Mesenchymal stem cell (in vitro differentiated cells and primary cell): ENCODE measurements at regions not wholly inside any gene's neighbourhood (a gene's known extent, or its start where the extent isn't known, plus 50 kb on each side); places are given as distances from the start of the nearest gene placed in this dataset.

Source experiments
- DNase-seq: peaks from one replicate; pipeline ENCODE4 v3.0.0-alpha.2; 2013
- H2AFZ ChIP-seq: one replicate; pipeline ENCODE4 v1.6.1; 2013; ENCODE audit warnings: low read depth, mild to moderate bottlenecking, control low read depth, inconsistent platforms, low read length, moderate library complexity
- H2AK5ac ChIP-seq: 2 replicates; pipeline ENCODE4 v1.6.1; 2013; ENCODE audit warnings: low read length, moderate library complexity, mild to moderate bottlenecking, inconsistent platforms; ENCODE audit not compliant: severe bottlenecking
- H2BK120ac ChIP-seq: one replicate; pipeline ENCODE4 v1.6.1; 2013; ENCODE audit warnings: low read depth, mild to moderate bottlenecking, inconsistent platforms, low read length, moderate library complexity
- H2BK12ac ChIP-seq, 2 experiments: one replicate each; pipeline ENCODE4 v1.6.1; 2013; ENCODE audit warnings: inconsistent platforms in 2 of 2, low read length in 2 of 2, mild to moderate bottlenecking in 2 of 2, moderate library complexity in 2 of 2, control low read depth in 1 of 2
- H2BK15ac ChIP-seq: one replicate; pipeline ENCODE4 v1.6.1; 2013; ENCODE audit warnings: mild to moderate bottlenecking, low read depth, inconsistent platforms; ENCODE audit not compliant: poor library complexity, severe bottlenecking
- H2BK5ac ChIP-seq: 2 replicates; pipeline ENCODE4 v1.6.1; 2013; ENCODE audit warnings: low read depth, mild to moderate bottlenecking, low read length, control low read depth, inconsistent platforms; ENCODE audit not compliant: poor library complexity, severe bottlenecking
- H3K14ac ChIP-seq, 2 experiments: one replicate each; pipeline ENCODE4 v1.6.1; 2013; ENCODE audit warnings: inconsistent platforms in 2 of 2, low read length in 2 of 2, control low read depth in 1 of 2, mild to moderate bottlenecking in 1 of 2, moderate library complexity in 1 of 2
- H3K18ac ChIP-seq, 2 experiments: one replicate each; pipeline ENCODE4 v1.6.1; 2013; ENCODE audit warnings: inconsistent platforms in 2 of 2, low read length in 2 of 2, control low read depth in 1 of 2, low read depth in 1 of 2, mild to moderate bottlenecking in 1 of 2
- H3K23ac ChIP-seq, 2 experiments: one replicate each; pipeline ENCODE4 v1.6.1; 2013; ENCODE audit warnings: inconsistent platforms in 2 of 2, low read length in 2 of 2, mild to moderate bottlenecking in 2 of 2, moderate library complexity in 2 of 2, control low read depth in 1 of 2
- H3K27ac ChIP-seq: 2 replicates; pipeline ENCODE4 v1.5.1; 2013; ENCODE audit warnings: mild to moderate bottlenecking, moderate library complexity, low read length, control low read depth, inconsistent platforms; ENCODE audit not compliant: poor library complexity, severe bottlenecking
- H3K27me3 ChIP-seq, 2 experiments: 2 replicates each; pipeline versions ENCODE4 v1.6.1 to v1.7.0; 2013; ENCODE audit warnings: low read length in 2 of 2, mild to moderate bottlenecking in 2 of 2, moderate library complexity in 2 of 2, control low read depth in 1 of 2, inconsistent platforms in 1 of 2; ENCODE audit not compliant: control insufficient read depth in 1 of 2, insufficient read depth in 1 of 2
- H3K36me3 ChIP-seq, 2 experiments: 2 replicates each; pipeline versions ENCODE4 v1.6.1 to v1.7.0; 2013; ENCODE audit warnings: low read length in 2 of 2, control low read depth in 1 of 2, inconsistent platforms in 1 of 2, low read depth in 1 of 2, mild to moderate bottlenecking in 1 of 2; ENCODE audit not compliant: insufficient read depth in 2 of 2, control insufficient read depth in 1 of 2
- H3K4ac ChIP-seq, 2 experiments: one replicate each; pipeline ENCODE4 v1.6.1; 2013; ENCODE audit warnings: inconsistent platforms in 2 of 2, low read length in 2 of 2, mild to moderate bottlenecking in 2 of 2, moderate library complexity in 2 of 2, control low read depth in 1 of 2, low read depth in 1 of 2
- H3K4me1 ChIP-seq: 2 replicates; pipeline ENCODE4 v1.6.1; 2013; ENCODE audit warnings: low read depth, low read length, control low read depth; ENCODE audit not compliant: control insufficient read depth, insufficient read depth
- H3K4me2 ChIP-seq: 2 replicates; pipeline ENCODE4 v1.6.1; 2013; ENCODE audit warnings: low read length, mild to moderate bottlenecking, inconsistent platforms; ENCODE audit not compliant: poor library complexity, severe bottlenecking
- H3K4me3 ChIP-seq, 2 experiments: 2 replicates each; pipeline versions ENCODE4 v1.5.1 to v1.7.0; 2013; ENCODE audit warnings: low read length in 2 of 2, mild to moderate bottlenecking in 2 of 2, control low read depth in 1 of 2, low read depth in 1 of 2; ENCODE audit not compliant: insufficient read depth in 1 of 2
- H3K79me1 ChIP-seq: replicated peaks from 2 replicates; pipeline ENCODE4 v1.6.1; 2013; ENCODE audit warnings: mild to moderate bottlenecking, control low read depth, low read length, inconsistent platforms; ENCODE audit not compliant: poor library complexity, severe bottlenecking
- H3K9ac ChIP-seq: 2 replicates; pipeline ENCODE4 v1.7.0; 2013; ENCODE audit warnings: mild to moderate bottlenecking, low read length, moderate library complexity
- H3K9me3 ChIP-seq: 2 replicates; pipeline ENCODE4 v1.7.0; 2013; ENCODE audit warnings: mild to moderate bottlenecking, low read length; ENCODE audit not compliant: control insufficient read depth
- H4K8ac ChIP-seq: one replicate; pipeline ENCODE4 v1.6.1; 2013; ENCODE audit warnings: inconsistent platforms, mild to moderate bottlenecking, low read length, moderate library complexity
- H4K91ac ChIP-seq: one replicate; pipeline ENCODE4 v1.6.1; 2013; ENCODE audit warnings: mild to moderate bottlenecking, low read length, inconsistent platforms
- WGBS: methylation state at CpG from one replicate; pipeline ENCODE4 v1.1.7; 2013; ENCODE audit warnings: mixed read lengths; 5-methylcytosine and 5-hydroxymethylcytosine counted together

DNA sequence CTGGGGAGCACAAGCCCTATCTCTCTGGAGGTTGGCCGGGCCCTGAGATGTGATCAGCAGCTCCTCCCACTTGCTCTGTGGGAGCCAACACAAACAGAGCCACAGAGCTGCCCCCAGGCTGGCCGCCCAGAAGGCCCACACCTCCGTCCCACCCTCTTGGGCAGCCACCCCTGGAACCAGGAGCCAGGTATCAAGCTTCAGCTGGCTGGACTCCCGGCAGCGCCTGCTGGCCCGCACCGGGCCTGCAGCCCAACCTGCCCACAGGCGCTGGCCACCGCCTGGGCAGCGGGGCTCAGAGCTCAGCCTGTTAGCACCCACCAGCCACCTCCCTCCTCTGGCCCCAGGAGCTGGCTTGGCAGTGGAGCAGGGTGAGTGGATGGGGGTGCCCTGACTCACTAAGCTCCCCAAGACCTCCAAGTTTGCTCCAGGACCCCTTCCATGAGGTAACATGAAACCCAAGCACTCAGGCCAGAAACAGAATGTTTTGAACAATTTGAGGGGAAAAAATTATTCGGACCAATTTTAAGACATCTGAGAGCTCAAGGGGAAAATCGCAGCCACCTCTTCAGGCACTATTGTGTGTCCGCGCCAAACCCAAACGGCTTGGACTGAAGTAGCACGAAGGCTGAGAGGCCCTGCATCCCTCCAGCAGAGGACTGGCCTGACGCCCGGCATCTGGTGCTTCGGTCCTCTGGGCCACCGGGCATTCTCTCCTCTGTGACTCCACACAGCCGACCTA lies 450.8 kb downstream of the SOX6 start:
- Histone ChIP-seq H3K23ac (no peak overlapping the region), H2BK120ac (no peak overlapping the region), H3K36me3 (no peaks in the 10 kb centered on the region), H4K8ac (no peak overlapping the region), H3K27me3 (peaks cover 0 to 37% of the 10 kb centered on the region in 2 experiments), H3K9ac (no peak overlapping the region), H3K4me2 (no peak overlapping the region), H2AFZ (no peak overlapping the region), H2BK5ac (no peak overlapping the region), H3K27ac (no peak overlapping the region), H3K4me1 (no peaks in the 10 kb centered on the region), H3K14ac (no peak overlapping the region), H3K79me1 (no peaks in the 10 kb centered on the region), H4K91ac (no peak overlapping the region), H2BK15ac (no peak overlapping the region), H3K18ac (no peak overlapping the region), H3K9me3 (no peaks in the 10 kb centered on the region), H3K4me3 (no peak overlapping the region), H2AK5ac (no peak overlapping the region), H3K4ac (no peak overlapping the region), H2BK12ac (no peak overlapping the region)
- DNase-seq: no peak
- 90% methylated on average over 19 of the region's 21 CpGs for WGBS

GRCh38 chr11:15906481-15907035 lies 449.8 kb downstream of the SOX6 start:
- H2BK15ac ChIP-seq: no peak overlapping the region
- no peaks in the 10 kb centered on the region for H3K4me1 ChIP-seq
- 84% methylated on average over 7 of the region's 15 CpGs for WGBS

GRCh38 chr11:15907806-15908205 lies 448.5 kb downstream of the SOX6 start:
- peak overlapping the region in 1 of 2 experiments; percentile 80 for H3K18ac ChIP-seq
- peak overlapping the region in 1 of 2 experiments; percentile 76 for H3K14ac ChIP-seq
- no peaks in the 10 kb centered on the region for H3K4me1 ChIP-seq
- peak overlapping the region; percentile 36 for H4K91ac ChIP-seq
- H2AFZ ChIP-seq: no peak overlapping the region
- no peak overlapping the region for H3K27ac ChIP-seq
- H3K79me1 ChIP-seq: no peaks in the 10 kb centered on the region
- H3K4me3 ChIP-seq: no peak overlapping the region
- no peak overlapping the region for H3K9ac ChIP-seq
- H2BK5ac ChIP-seq: no peak overlapping the region
- no peak overlapping the region for H2AK5ac ChIP-seq
- H4K8ac ChIP-seq: no peak overlapping the region
- no peak overlapping the region for H2BK15ac ChIP-seq
- H2BK120ac ChIP-seq: no peak overlapping the region
- no peak overlapping the region for H3K4ac ChIP-seq
- no peaks in the 10 kb centered on the region for H3K36me3 ChIP-seq
- peaks cover 0 to 41% of the 10 kb centered on the region in 2 experiments for H3K27me3 ChIP-seq
- no peak overlapping the region for H3K4me2 ChIP-seq
- no peak for DNase-seq
- 86% methylated on average over 3 of the region's 3 CpGs for WGBS
- no peaks in the 10 kb centered on the region for H3K9me3 ChIP-seq
- H2BK12ac ChIP-seq: peak overlapping the region; percentile 14 to 90
- H3K23ac ChIP-seq: peak overlapping the region in 1 of 2 experiments; percentile 70

More at GRCh38 chr11:15906481-15907035, 449.8 kb downstream of the SOX6 start:
- no peaks in the 10 kb centered on the region for H3K36me3 ChIP-seq
- H3K79me1 ChIP-seq: no peaks in the 10 kb centered on the region
- no peak overlapping the region for H2AK5ac ChIP-seq
- DNase-seq: no peak
- H2BK120ac ChIP-seq: no peak overlapping the region
- H2AFZ ChIP-seq: no peak overlapping the region
- H3K4ac ChIP-seq: no peak overlapping the region
- H3K27me3 ChIP-seq: peaks cover 0 to 41% of the 10 kb centered on the region in 2 experiments
- H3K9me3 ChIP-seq: no peaks in the 10 kb centered on the region
- no peak overlapping the region for H3K4me2 ChIP-seq
- H3K14ac ChIP-seq: peak overlapping the region in 1 of 2 experiments; percentile 76
- H3K27ac ChIP-seq: no peak overlapping the region
- peak overlapping the region; percentile 40 for H4K91ac ChIP-seq
- H2BK12ac ChIP-seq: peak overlapping the region; percentile 23 to 90
- peak overlapping the region in 1 of 2 experiments; percentile 34 for H3K23ac ChIP-seq
- no peak overlapping the region for H3K9ac ChIP-seq
- peak overlapping the region in 1 of 2 experiments; percentile 61 for H3K18ac ChIP-seq
- no peak overlapping the region for H3K4me3 ChIP-seq
- H2BK5ac ChIP-seq: no peak overlapping the region
- peak overlapping the region; percentile 10 for H4K8ac ChIP-seq

- no peak overlapping the region for H3K27ac ChIP-seq
- no peak overlapping the region for H4K91ac ChIP-seq
- H3K27me3 ChIP-seq: peaks cover 0 to 36% of the 10 kb centered on the region in 2 experiments
- H2BK12ac ChIP-seq: no peak overlapping the region
- no peak overlapping the region for H3K4me2 ChIP-seq
- H3K9me3 ChIP-seq: no peaks in the 10 kb centered on the region
- no peak for DNase-seq
- no peak overlapping the region for H3K9ac ChIP-seq
- H3K4ac ChIP-seq: no peak overlapping the region
- H3K36me3 ChIP-seq: no peaks in the 10 kb centered on the region
- no peak overlapping the region for H3K23ac ChIP-seq
- H3K18ac ChIP-seq: no peak overlapping the region
- H4K8ac ChIP-seq: peak overlapping the region; percentile 32
- no peak overlapping the region for H2BK15ac ChIP-seq
- H3K4me3 ChIP-seq: no peak overlapping the region
- H3K14ac ChIP-seq: no peak overlapping the region
- H3K79me1 ChIP-seq: no peaks in the 10 kb centered on the region
- no peak overlapping the region for H2BK5ac ChIP-seq
- no peak overlapping the region for H2AK5ac ChIP-seq
- WGBS: 97% methylated on average over 8 of the region's 11 CpGs
- no peaks in the 10 kb centered on the region for H3K4me1 ChIP-seq
- H2AFZ ChIP-seq: no peak overlapping the region
- no peak overlapping the region for H2BK120ac ChIP-seq
Observed at GRCh38 chr11:15909937-15910598, 446.3 kb downstream of the SOX6 start.
